ENCODE measurements at regions not wholly inside any gene's neighbourhood (a gene's known extent, or its start where the extent isn't known, plus 50 kb on each side); places are given as distances from the start of the nearest gene placed in this dataset.

DNA sequence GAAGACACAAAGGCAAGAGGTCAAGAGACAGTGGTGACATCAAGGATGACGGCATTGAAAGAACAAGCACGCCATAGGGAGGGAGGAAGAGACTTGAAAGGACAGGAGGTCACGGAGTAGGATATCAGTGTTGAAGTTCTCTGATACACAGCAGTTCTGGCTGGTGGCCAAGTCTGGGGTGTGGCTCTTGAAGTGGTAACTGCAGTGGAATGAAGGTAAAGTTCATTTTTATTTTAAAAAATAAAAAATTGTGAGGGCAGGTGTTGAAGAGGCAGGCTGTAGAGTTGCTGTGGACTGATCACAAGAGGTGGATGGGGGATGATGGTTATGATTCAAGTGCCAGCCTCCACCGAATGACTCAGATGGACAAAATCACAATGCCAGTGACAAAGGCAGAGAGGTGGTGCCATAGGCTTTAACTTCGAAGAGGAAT lies 53.2 kb upstream of the BMP2 start:
- TF ChIP-seq POLR2A (IDR thresholded peaks at IDR 0.05) (no peak), EP300 (IDR thresholded peaks at IDR 0.05) (no peak)
- TF ChIP-seq, protein P1, sequence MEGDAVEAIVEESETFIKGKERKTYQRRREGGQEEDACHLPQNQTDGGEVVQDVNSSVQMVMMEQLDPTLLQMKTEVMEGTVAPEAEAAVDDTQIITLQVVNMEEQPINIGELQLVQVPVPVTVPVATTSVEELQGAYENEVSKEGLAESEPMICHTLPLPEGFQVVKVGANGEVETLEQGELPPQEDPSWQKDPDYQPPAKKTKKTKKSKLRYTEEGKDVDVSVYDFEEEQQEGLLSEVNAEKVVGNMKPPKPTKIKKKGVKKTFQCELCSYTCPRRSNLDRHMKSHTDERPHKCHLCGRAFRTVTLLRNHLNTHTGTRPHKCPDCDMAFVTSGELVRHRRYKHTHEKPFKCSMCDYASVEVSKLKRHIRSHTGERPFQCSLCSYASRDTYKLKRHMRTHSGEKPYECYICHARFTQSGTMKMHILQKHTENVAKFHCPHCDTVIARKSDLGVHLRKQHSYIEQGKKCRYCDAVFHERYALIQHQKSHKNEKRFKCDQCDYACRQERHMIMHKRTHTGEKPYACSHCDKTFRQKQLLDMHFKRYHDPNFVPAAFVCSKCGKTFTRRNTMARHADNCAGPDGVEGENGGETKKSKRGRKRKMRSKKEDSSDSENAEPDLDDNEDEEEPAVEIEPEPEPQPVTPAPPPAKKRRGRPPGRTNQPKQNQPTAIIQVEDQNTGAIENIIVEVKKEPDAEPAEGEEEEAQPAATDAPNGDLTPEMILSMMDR (IDR thresholded peaks at IDR 0.05), result no peak
